Stimulated activated CD4-positive, alpha-beta T cell treated with anti-CD3 and anti-CD28 coated beads, Interleukin-1b, Interleukin-23, amount 100 ng/mL, for 24 hours (primary cell): ENCODE measurements at regions not wholly inside any gene's neighbourhood (a gene's known extent, or its start where the extent isn't known, plus 50 kb on each side); places are given as distances from the start of the nearest gene placed in this dataset.

ENCODE experiments used
- DNase-seq, 4 experiments: peaks; one replicate each; pipeline ENCODE4 v3.0.0-alpha.2; 2020; ENCODE audit warnings: low read depth in 4 of 4, low spot score in 1 of 4

DNA sequence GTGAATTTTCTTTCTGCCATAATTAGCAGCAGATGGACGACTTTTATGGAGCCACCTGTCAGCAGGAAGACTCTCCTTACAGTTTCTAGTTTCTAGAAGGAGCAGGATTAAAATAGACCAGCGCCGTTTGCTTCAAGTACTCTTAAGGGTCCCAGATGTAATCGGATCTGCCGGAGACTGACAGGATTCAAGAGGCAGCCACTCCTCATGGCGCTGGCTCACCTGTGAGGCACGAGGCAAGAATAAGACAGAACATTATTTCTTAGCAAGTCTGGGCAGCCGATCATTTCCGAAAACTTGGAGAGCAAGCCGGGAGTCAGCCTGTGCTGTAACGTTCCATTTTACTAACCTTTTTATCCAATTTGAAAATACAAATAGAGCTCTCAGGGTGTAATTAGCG lies 410.4 kb upstream of the RORA start:
- no peak for DNase-seq

- no peak for DNase-seq
These were observed 405.7 kb upstream of the RORA start for GRCh38 chr15:61634837-61635236.

- DNase-seq = no peak
These were observed 404.8 kb upstream of the RORA start for GRCh38 chr15:61633951-61634350.

DNA sequence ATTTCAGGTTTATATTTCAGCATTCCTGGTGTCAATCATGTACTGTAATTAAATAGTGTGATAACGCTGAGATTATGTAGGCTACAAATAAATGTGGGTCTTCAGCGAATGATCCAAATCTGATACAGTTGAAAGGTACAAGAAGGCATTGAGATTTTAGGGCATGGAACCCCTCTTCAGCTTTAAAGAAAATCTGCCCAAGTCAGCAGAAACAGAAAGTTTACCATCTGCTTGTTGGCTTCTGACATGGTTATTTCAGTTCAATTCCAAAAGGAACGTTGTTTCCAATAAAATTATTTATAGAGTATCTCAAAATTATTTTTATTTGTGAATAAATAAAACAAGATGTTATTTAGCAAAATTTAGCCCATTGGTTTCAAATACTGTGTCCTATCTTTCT lies 400.2 kb upstream of the RORA start:
- DNase-seq = no peak

DNA sequence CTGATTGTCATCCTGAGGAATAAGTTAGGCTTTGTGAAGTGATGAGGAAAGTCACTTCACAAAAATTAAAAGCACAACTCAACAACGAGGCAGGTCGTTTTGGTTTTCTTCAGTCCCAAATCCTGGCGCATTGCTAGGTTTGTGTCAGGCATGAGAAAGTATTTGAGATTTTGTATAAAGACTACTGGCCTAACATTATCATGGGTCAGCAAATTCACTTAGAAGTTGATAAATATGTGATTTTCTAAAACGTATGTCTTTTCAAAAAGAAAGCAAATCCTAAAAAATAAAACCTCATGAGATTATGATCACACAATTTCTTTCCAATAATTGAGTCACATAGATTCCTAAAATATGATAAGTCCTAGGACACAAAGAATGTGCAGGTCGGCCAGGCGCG lies 395.8 kb upstream of the RORA start:
- no peak for DNase-seq

- DNase-seq = no peak
These were observed 394.6 kb upstream of the RORA start for GRCh38 chr15:61623746-61624145.

- no peak for DNase-seq
These were observed 392.8 kb upstream of the RORA start for GRCh38 chr15:61621865-61622264.

GRCh38 chr15:61621146-61621545 lies 392.0 kb upstream of the RORA start:
- peak in 1 of 4 experiments; percentile 4 for DNase-seq

- DNase-seq = no peak
These were observed 391.0 kb upstream of the RORA start for GRCh38 chr15:61620151-61620550.

- no peak for DNase-seq
These were observed 384.6 kb upstream of the RORA start for GRCh38 chr15:61613729-61614128.

GRCh38 chr15:61613138-61613537 lies 384.0 kb upstream of the RORA start:
- no peak for DNase-seq

GRCh38 chr15:61612111-61612510 lies 383.0 kb upstream of the RORA start:
- DNase-seq = no peak

DNA sequence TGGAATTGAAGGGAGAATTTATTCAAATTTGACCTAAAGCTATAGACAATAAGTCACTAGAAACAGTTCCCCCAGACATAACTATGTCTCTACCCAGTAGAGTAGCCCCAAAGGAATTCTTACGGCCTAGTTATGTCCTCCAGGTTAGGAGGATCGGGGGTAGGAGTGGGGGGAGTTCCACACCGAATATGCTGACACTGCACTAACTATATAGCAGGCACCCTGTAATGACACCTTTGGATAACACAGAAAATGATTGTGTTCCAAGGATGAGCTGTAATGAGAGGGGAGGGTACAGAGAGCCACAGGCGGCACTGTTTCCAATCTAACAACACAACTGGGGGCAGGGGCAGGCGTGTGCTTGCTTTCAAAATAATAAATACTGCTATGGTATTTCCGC lies 376.2 kb upstream of the RORA start:
- no peak for DNase-seq

DNA sequence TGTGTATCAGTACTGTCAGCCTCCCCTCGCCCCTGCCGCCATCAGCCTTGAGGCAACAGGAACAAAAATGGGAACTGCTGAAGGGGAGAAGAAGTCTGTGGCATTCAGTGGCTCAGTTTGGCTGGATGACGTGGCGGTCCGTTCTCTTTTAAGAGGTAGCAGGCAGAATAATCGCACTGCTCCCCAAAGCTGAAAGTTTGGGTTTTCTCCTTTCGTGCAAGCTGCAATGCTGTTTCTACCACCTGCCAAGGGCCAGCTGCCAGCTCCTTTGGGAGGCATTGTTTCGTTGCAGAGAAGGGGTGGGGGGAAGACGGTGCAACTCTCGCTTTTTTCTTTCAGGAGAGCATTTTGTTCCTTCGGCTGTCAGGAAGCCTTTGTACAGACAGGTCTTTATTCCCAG lies 369.6 kb upstream of the RORA start:
- no peak for DNase-seq

DNA sequence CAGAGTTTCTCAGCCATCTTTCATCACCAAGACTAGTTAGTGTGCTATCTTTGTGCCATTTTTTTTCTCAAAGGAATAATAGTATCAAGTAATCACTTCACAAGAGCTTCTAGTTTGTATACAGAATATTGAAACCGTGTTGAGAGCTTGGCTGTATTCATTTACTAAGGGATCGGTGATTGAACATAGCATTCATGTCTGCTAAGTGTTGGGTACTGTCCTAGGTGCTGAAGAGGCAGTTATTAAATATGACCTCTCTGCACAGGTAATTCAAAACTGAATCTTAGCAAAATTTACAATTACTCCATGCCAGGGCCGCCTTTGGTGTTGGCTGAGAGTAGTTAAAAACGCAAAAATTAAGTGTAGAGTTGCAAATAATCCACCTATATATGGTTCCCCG lies 355.3 kb upstream of the RORA start:
- DNase-seq = no peak

GRCh38 chr15:61582092-61582491 lies 353.0 kb upstream of the RORA start:
- DNase-seq = no peak

DNA sequence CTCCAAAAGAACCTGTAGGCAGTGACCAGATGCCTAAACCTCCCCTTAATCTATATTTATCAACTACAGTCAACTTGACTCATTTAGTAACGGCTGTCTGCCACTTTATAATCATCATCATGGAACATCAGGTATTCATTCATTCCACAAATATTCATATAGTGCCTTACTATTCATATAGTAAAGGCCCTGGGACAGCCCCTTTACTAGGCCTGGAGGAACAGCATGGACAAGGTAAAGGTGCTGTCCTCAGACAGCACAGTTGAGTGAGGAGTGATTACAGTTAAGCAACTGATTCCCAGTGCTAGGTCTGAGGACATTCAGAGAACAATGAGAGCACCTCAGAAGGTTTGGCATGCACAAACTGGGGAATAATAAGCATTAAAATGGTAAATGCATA lies 346.5 kb upstream of the RORA start:
- no peak for DNase-seq

- no peak for DNase-seq
These were observed 341.9 kb upstream of the RORA start for GRCh38 chr15:61571026-61571425.

GRCh38 chr15:61564785-61565184 lies 335.7 kb upstream of the RORA start:
- no peak for DNase-seq

- DNase-seq = no peak
These were observed 329.4 kb upstream of the RORA start for GRCh38 chr15:61558172-61559136.

GRCh38 chr15:61556037-61556648 lies 327.0 kb upstream of the RORA start:
- no peak for DNase-seq

DNA sequence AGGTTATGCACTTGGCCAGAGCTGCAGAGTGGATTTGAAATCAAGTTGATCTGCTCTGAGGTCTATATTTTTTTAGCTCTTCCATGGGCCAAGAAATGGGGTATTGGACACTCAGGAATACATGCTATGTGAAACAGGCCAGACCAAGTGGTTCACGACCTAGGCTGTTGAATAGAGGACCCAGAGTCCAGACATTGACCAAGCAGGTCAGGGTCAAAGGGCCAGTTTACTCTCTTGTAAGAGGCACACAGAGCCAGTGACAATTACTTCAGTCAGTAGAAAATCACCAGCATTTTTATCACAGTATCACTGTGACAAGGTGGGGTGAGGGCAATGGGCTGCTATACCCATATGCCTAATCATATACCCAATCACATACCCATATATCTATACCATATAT lies 320.6 kb upstream of the RORA start:
- DNase-seq = no peak

- no peak for DNase-seq
These were observed 316.7 kb upstream of the RORA start for GRCh38 chr15:61545763-61546162.
